Large intestine (tissue), 3 donors: ENCODE measurements at regions not wholly inside any gene's neighbourhood (a gene's known extent, or its start where the extent isn't known, plus 50 kb on each side); places are given as distances from the start of the nearest gene placed in this dataset.

Experiments
- DNase-seq, 2 donors: peaks; one replicate each; pipeline versions ENCODE4 v3.0.0 to v3.0.0-alpha.2; 2013
- H3K27ac ChIP-seq: one replicate; pipeline ENCODE4 v1.5.1; 2013; ENCODE audit warnings: low read length
- H3K27me3 ChIP-seq: 2 replicates; pipeline ENCODE4 v1.6.1; 2013; ENCODE audit warnings: low read length; ENCODE audit not compliant: control insufficient read depth, insufficient read depth
- H3K36me3 ChIP-seq: 2 replicates; pipeline ENCODE4 v1.6.1; 2013; ENCODE audit warnings: low read length; ENCODE audit not compliant: control insufficient read depth, insufficient read depth
- H3K4me1 ChIP-seq: one replicate; pipeline ENCODE4 v1.6.1; 2013; ENCODE audit warnings: low read length; ENCODE audit not compliant: control insufficient read depth, insufficient read depth
- H3K4me3 ChIP-seq: one replicate; pipeline ENCODE4 v1.5.1; 2013; ENCODE audit warnings: low read length
- H3K9me3 ChIP-seq: one replicate; pipeline ENCODE4 v1.6.1; 2013; ENCODE audit warnings: mild to moderate bottlenecking, low read depth, low read length, moderate library complexity; ENCODE audit not compliant: control insufficient read depth
- WGBS: methylation state at CpG from one replicate; pipeline ENCODE4 v1.1.5; 2013; ENCODE audit warnings: low lambda C conversion rate; ENCODE audit not compliant: insufficient coverage; 5-methylcytosine and 5-hydroxymethylcytosine counted together

- Histone ChIP-seq H3K36me3 (no peaks in the 10 kb centered on the region), H3K9me3 (peaks cover 3% of the 10 kb centered on the region), H3K4me1 (peaks cover 6% of the 10 kb centered on the region), H3K27ac (no peak overlapping the region), H3K4me3 (peak overlapping the region; percentile 4), H3K27me3 (peaks cover 95% of the 10 kb centered on the region)
- no peak for DNase-seq
- no CpG with 5 or more reads among the region's 59 CpGs for WGBS
Measured at GRCh38 chr7:128167791-128168666, 73.0 kb upstream of the LEP start.

- Histone ChIP-seq H3K9me3 (peaks cover 3% of the 10 kb centered on the region), H3K4me3 (no peak overlapping the region), H3K27me3 (peaks cover 91% of the 10 kb centered on the region), H3K36me3 (no peaks in the 10 kb centered on the region), H3K27ac (no peak overlapping the region), H3K4me1 (peaks cover 6% of the 10 kb centered on the region)
- WGBS = no CpG with 5 or more reads among the region's 16 CpGs
- peak in 1 of 2 donors; percentile 42 for DNase-seq
Measured at GRCh38 chr7:128168667-128169210, 72.3 kb upstream of the LEP start.

- no peak for DNase-seq
- WGBS = no CpG with 5 or more reads among the region's 1 CpG
- H3K4me3 ChIP-seq = no peak overlapping the region
- peaks cover 6% of the 10 kb centered on the region for H3K4me1 ChIP-seq
- H3K27me3 ChIP-seq = peaks cover 84% of the 10 kb centered on the region
- no peaks in the 10 kb centered on the region for H3K36me3 ChIP-seq
- no peak overlapping the region for H3K27ac ChIP-seq
- H3K9me3 ChIP-seq = peaks cover 3% of the 10 kb centered on the region
Measured at GRCh38 chr7:128170461-128170860, 70.6 kb upstream of the LEP start.

DNA sequence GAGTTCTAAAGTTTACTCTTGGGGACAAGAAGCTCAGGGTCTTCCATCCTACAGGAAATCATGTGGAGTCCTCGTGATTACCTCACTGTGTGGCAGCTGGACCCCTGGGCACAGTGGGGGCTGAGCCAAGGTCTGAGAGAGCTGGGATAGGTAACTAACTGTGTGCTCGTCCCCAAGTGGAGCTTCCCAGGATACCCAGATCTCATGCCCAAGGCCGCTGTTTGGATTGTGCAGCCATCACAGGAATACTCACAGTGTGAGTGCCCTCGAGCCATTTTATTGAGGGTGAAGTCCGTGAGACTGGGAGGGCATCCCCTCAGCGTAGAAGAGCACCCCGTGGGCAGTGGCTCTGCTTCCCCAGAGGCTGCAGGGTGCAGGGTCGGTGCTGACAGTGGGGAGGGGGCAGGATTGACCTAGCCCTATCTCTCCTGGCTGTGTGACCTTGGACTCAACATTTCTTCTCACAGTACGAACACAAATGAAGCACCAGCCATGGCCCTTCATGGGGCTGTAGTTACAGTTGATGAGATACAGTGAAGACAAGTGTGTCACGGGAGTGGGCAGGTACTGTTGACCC is 69.6 kb upstream of the LEP start:
- no peak for DNase-seq
- H3K27ac ChIP-seq = no peak overlapping the region
- peaks cover 74% of the 10 kb centered on the region for H3K27me3 ChIP-seq
- H3K36me3 ChIP-seq = no peaks in the 10 kb centered on the region
- WGBS = 60% methylated on average over 1 of the region's 10 CpGs
- peaks cover 3% of the 10 kb centered on the region for H3K9me3 ChIP-seq
- no peak overlapping the region for H3K4me3 ChIP-seq
- peaks cover 6% of the 10 kb centered on the region for H3K4me1 ChIP-seq

DNA sequence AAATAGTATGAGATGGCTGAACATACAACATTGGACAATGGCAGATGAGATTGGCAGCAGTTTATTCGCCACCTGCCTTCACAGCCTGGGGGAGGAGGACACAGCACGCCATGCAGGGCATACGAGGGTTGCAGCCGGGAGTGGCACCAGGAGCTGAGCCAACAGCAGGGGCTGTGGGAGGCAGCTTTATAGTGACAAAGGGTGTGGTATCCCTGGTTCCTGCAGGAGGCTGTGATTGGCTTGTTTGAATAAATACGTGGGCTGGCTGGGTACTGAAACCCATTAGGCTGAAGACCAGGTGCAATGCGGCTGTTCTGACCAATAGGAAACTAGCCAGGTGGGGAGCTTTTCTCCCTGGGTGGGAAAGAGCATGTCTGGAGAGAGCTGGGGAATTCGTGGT is 68.9 kb upstream of the LEP start:
- no peak for DNase-seq
- no CpG with 5 or more reads among the region's 7 CpGs for WGBS
- peaks cover 3% of the 10 kb centered on the region for H3K9me3 ChIP-seq
- H3K27me3 ChIP-seq = peaks cover 71% of the 10 kb centered on the region
- H3K27ac ChIP-seq = no peak overlapping the region
- H3K4me3 ChIP-seq = no peak overlapping the region
- no peaks in the 10 kb centered on the region for H3K36me3 ChIP-seq
- peaks cover 3% of the 10 kb centered on the region for H3K4me1 ChIP-seq

GRCh38 chr7:128172963-128173362 is 68.1 kb upstream of the LEP start:
- Histone ChIP-seq H3K4me1 (no peaks in the 10 kb centered on the region), H3K9me3 (peaks cover 3% of the 10 kb centered on the region), H3K4me3 (no peak overlapping the region), H3K27ac (no peak overlapping the region), H3K36me3 (no peaks in the 10 kb centered on the region), H3K27me3 (peaks cover 69% of the 10 kb centered on the region)
- no CpG with 5 or more reads among the region's 6 CpGs for WGBS
- no peak for DNase-seq

DNA sequence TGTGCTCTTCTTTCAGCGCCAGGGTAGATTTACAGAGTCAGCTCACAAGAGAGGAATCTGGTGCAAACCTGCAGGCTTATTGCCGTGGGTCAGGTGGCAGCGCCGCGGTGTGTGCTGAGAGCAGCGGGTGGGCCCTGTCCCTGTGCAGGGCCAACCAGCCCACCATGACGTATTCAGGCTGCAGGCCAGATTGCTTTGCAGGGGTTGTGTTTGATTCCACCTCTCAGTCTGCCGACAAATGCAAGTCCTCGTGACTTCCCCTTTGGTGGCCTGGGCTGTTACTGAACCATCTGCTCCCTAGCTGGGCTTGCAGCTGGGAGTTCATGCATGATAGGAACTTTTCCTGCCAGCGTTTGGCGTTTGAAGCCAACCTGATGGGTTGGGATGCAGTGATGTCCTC is 66.7 kb upstream of the LEP start:
- no peaks in the 10 kb centered on the region for H3K9me3 ChIP-seq
- no CpG with 5 or more reads among the region's 11 CpGs for WGBS
- no peaks in the 10 kb centered on the region for H3K36me3 ChIP-seq
- peaks cover 69% of the 10 kb centered on the region for H3K27me3 ChIP-seq
- H3K27ac ChIP-seq = no peak overlapping the region
- H3K4me3 ChIP-seq = no peak overlapping the region
- no peaks in the 10 kb centered on the region for H3K4me1 ChIP-seq
- DNase-seq = no peak

- Histone ChIP-seq H3K9me3 (no peaks in the 10 kb centered on the region), H3K4me1 (no peaks in the 10 kb centered on the region), H3K27me3 (peaks cover 64% of the 10 kb centered on the region), H3K27ac (no peak overlapping the region), H3K36me3 (no peaks in the 10 kb centered on the region), H3K4me3 (no peak overlapping the region)
- 60% methylated on average over 2 of the region's 7 CpGs for WGBS
- DNase-seq = no peak
Measured at GRCh38 chr7:128176696-128177095, 64.4 kb upstream of the LEP start.

- no peak for DNase-seq
- 73% methylated on average over 2 of the region's 9 CpGs for WGBS
- Histone ChIP-seq H3K4me3 (no peak overlapping the region), H3K27me3 (peaks cover 59% of the 10 kb centered on the region), H3K4me1 (no peaks in the 10 kb centered on the region), H3K27ac (no peak overlapping the region), H3K9me3 (no peaks in the 10 kb centered on the region), H3K36me3 (no peaks in the 10 kb centered on the region)
Measured at GRCh38 chr7:128177768-128178550, 63.1 kb upstream of the LEP start.

- Histone ChIP-seq H3K36me3 (no peaks in the 10 kb centered on the region), H3K4me1 (no peaks in the 10 kb centered on the region), H3K9me3 (no peaks in the 10 kb centered on the region), H3K4me3 (no peak overlapping the region), H3K27ac (no peak overlapping the region), H3K27me3 (peaks cover 56% of the 10 kb centered on the region)
- WGBS = no CpG with 5 or more reads among the region's 3 CpGs
- DNase-seq = no peak
Measured at GRCh38 chr7:128178611-128179010, 62.5 kb upstream of the LEP start.
